ENCODE measurements at regions not wholly inside any gene's neighbourhood (a gene's known extent, or its start where the extent isn't known, plus 50 kb on each side); places are given as distances from the start of the nearest gene placed in this dataset.

- no peak for DNase-seq (ENCODE audit: low read depth in 3 of 3)
Observed at GRCh38 chr20:57900226-57900905, 190.6 kb upstream of the PMEPA1 start.

GRCh38 chr20:57899554-57899953 lies 189.7 kb upstream of the PMEPA1 start:
- no peak for DNase-seq (ENCODE audit: low read depth in 3 of 3)

- no peak for DNase-seq (ENCODE audit: low read depth in 3 of 3)
Observed at GRCh38 chr20:57898332-57898731, 188.5 kb upstream of the PMEPA1 start.

GRCh38 chr20:57897891-57898290 lies 188.1 kb upstream of the PMEPA1 start:
- DNase-seq (ENCODE audit: low read depth in 3 of 3): no peak

- no peak for DNase-seq (ENCODE audit: low read depth in 3 of 3)
Observed at GRCh38 chr20:57897156-57897874, 187.5 kb upstream of the PMEPA1 start.

- no peak for DNase-seq (ENCODE audit: low read depth in 3 of 3)
Observed at GRCh38 chr20:57896563-57896962, 186.7 kb upstream of the PMEPA1 start.

- no peak for DNase-seq (ENCODE audit: low read depth in 3 of 3)
Observed at GRCh38 chr20:57896017-57896416, 186.2 kb upstream of the PMEPA1 start.

- no peak for DNase-seq (ENCODE audit: low read depth in 3 of 3)
Observed at GRCh38 chr20:57895161-57895855, 185.5 kb upstream of the PMEPA1 start.

GRCh38 chr20:57894522-57894921 lies 184.7 kb upstream of the PMEPA1 start:
- no peak for DNase-seq (ENCODE audit: low read depth in 3 of 3)

- no peak for DNase-seq (ENCODE audit: low read depth in 3 of 3)
Observed at GRCh38 chr20:57894096-57894495, 184.3 kb upstream of the PMEPA1 start.

- DNase-seq (ENCODE audit: low read depth in 3 of 3): no peak
Observed at GRCh38 chr20:57893366-57893999, 183.7 kb upstream of the PMEPA1 start.

- no peak for DNase-seq (ENCODE audit: low read depth in 3 of 3)
Observed at GRCh38 chr20:57892471-57892870, 182.7 kb upstream of the PMEPA1 start.

GRCh38 chr20:57891014-57891413 lies 181.2 kb upstream of the PMEPA1 start:
- DNase-seq (ENCODE audit: low read depth in 3 of 3): no peak

- no peak for DNase-seq (ENCODE audit: low read depth in 3 of 3)
Observed at GRCh38 chr20:57890202-57890800, 180.5 kb upstream of the PMEPA1 start.

GRCh38 chr20:57888591-57888990 lies 178.8 kb upstream of the PMEPA1 start:
- no peak for DNase-seq (ENCODE audit: low read depth in 3 of 3)

- DNase-seq (ENCODE audit: low read depth in 3 of 3): no peak
Observed at GRCh38 chr20:57884956-57885355, 175.1 kb upstream of the PMEPA1 start.

- DNase-seq (ENCODE audit: low read depth in 3 of 3): no peak
Observed at GRCh38 chr20:57883761-57884160, 173.9 kb upstream of the PMEPA1 start.

GRCh38 chr20:57883224-57883623 lies 173.4 kb upstream of the PMEPA1 start:
- DNase-seq (ENCODE audit: low read depth in 3 of 3): no peak

GRCh38 chr20:57882451-57883161 lies 172.8 kb upstream of the PMEPA1 start:
- DNase-seq (ENCODE audit: low read depth in 3 of 3): no peak

- DNase-seq (ENCODE audit: low read depth in 3 of 3): no peak
Observed at GRCh38 chr20:57881466-57882385, 171.9 kb upstream of the PMEPA1 start.
